ENCODE measurements at regions not wholly inside any gene's neighbourhood (a gene's known extent, or its start where the extent isn't known, plus 50 kb on each side); places are given as distances from the start of the nearest gene placed in this dataset.

DNA sequence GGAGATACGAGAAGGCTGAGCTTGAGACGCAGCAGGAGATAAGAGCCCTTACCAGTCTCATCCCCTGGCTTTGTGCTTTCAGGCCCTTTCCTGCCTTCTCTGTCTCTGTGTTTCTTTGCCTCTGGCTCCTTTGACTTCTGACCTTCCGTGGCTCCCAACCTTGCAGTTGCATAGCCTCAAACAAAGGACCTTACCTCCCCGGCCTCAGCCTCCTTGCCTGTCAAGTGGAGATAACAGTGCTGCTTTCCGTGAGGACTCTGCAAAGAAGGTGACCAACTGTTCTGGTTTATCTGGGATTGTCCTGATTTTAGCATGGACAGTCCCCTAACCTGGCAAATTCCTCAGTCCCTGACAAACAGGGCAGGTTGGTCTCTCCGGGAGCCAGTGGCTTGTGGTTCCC, 287.8 kb upstream of the MVB12B start:
- in situ Hi-C loops (cut with MboI; ENCODE audit: low pct_unique_long_range_greater_than_20kb, low sequenced_read_pairs, unreplicated experiment), result no loop called here
- TF ChIP-seq, protein P1, sequence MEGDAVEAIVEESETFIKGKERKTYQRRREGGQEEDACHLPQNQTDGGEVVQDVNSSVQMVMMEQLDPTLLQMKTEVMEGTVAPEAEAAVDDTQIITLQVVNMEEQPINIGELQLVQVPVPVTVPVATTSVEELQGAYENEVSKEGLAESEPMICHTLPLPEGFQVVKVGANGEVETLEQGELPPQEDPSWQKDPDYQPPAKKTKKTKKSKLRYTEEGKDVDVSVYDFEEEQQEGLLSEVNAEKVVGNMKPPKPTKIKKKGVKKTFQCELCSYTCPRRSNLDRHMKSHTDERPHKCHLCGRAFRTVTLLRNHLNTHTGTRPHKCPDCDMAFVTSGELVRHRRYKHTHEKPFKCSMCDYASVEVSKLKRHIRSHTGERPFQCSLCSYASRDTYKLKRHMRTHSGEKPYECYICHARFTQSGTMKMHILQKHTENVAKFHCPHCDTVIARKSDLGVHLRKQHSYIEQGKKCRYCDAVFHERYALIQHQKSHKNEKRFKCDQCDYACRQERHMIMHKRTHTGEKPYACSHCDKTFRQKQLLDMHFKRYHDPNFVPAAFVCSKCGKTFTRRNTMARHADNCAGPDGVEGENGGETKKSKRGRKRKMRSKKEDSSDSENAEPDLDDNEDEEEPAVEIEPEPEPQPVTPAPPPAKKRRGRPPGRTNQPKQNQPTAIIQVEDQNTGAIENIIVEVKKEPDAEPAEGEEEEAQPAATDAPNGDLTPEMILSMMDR (IDR thresholded peaks at IDR 0.05; ENCODE audit: extremely low read depth, insufficient read depth, missing control alignments), result no peak
- DNase-seq (ENCODE audit: low spot score), result no peak

DNA sequence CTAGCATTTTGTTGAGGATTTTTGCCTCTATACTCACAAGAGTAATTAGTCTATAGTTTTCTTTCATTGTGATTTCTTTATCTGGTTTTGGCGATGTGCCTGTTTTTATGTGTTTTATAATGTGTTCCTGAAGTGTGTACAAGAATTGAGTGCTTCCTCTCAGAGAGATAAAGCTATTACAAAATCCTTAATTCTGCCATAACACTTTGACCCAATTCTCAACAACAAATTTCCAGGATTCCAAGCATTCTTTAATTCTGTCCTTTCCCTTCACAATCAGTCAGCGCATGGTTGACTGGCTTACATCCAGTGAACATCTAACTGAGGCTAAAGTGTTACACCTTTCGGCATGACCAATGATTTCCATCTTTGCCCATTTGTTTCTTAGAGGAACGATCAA, 282.9 kb upstream of the MVB12B start:
- TF ChIP-seq, protein P1 (IDR thresholded peaks at IDR 0.05; ENCODE audit: extremely low read depth, insufficient read depth, missing control alignments), result no peak
- in situ Hi-C loops (cut with MboI; ENCODE audit: low pct_unique_long_range_greater_than_20kb, low sequenced_read_pairs, unreplicated experiment), result no loop called here
- no peak for DNase-seq (ENCODE audit: low spot score)

DNA sequence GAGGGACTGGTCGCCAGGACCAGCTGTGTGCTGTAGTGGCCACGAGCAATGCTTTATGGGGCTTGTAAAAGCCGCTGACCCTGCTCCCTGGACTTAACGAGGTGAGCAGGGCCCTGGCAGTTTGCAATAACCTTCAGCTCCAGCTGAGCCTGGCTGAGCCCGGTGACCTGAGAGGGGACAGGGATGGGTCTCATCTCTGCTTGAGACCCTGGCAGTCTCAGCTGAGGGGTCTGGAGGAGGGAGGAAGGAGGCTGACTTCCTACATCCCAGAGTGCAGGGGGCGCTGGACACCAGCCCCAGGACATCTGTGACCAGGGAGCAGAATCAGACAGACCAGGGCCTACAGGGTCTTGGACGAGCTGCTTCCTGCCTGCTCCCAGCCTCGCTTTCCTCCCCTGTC, 277.5 kb upstream of the MVB12B start:
- in situ Hi-C loops (cut with MboI; ENCODE audit: low pct_unique_long_range_greater_than_20kb, low sequenced_read_pairs, unreplicated experiment), result no loop called here
- TF ChIP-seq, protein P1 (IDR thresholded peaks at IDR 0.05; ENCODE audit: extremely low read depth, insufficient read depth, missing control alignments), result no peak
- DNase-seq (ENCODE audit: low spot score), result no peak

DNA sequence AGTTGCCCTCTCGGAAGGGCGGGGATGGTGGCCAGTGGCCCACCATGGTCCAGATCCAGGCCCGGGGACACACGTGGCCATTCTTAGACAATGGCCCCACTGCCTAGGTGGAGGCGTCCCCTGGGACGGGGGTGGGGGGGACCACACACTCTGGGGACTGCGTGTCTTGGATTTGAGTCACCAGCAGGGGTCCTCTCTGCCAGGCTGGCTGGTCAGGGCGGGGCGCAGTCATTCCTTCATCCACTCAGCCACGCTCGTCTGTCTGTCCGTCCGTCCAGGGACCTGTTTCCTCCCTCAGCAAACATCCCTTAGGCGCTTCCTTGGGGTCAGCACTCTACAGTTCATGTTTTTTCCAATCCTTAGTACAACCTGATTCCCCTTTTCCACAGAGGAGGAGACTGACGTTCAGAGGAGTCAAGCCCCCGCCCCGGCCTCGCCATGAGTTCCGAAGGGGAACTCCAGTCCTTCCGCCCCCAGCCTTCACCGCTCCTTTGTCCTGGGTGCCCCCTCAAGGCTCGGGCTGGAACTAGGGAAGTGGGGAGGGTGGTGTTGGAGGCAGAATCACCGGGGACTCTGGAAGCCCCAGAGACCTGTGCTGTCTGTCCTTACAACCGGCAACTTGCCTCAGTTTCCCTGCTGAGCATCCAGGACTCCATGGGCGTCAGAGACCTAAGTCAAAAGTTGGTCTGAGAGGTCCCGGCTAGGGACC, 276.6 kb upstream of the MVB12B start:
- in situ Hi-C loops (cut with MboI; ENCODE audit: low pct_unique_long_range_greater_than_20kb, low sequenced_read_pairs, unreplicated experiment), result no loop called here
- DNase-seq (ENCODE audit: low spot score), result no peak
- TF ChIP-seq, protein P1 (IDR thresholded peaks at IDR 0.05; ENCODE audit: extremely low read depth, insufficient read depth, missing control alignments), result no peak

DNA sequence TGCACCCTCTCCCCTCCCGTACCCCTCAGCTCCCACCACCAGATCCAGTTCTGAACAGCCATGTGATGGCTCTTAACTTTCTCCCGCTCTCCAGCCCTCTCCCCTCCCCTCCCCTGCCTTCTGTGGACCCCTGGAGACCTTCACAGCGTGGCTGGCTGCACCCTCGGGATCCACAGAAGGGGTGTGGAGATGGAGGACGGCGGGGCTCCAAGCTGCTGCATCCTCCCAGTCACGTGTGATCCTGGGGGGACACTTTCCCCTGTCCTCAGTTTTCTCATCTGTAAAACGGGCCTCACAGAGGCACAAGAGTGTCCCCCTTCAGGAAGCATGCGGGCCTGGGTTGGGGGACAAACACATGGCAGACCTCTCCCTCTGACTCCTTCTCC, 276.0 kb upstream of the MVB12B start:
- no peak for DNase-seq (ENCODE audit: low spot score)
- in situ Hi-C loops (cut with MboI; ENCODE audit: low pct_unique_long_range_greater_than_20kb, low sequenced_read_pairs, unreplicated experiment), result no loop called here
- TF ChIP-seq, protein P1 (IDR thresholded peaks at IDR 0.05; ENCODE audit: extremely low read depth, insufficient read depth, missing control alignments), result no peak

DNA sequence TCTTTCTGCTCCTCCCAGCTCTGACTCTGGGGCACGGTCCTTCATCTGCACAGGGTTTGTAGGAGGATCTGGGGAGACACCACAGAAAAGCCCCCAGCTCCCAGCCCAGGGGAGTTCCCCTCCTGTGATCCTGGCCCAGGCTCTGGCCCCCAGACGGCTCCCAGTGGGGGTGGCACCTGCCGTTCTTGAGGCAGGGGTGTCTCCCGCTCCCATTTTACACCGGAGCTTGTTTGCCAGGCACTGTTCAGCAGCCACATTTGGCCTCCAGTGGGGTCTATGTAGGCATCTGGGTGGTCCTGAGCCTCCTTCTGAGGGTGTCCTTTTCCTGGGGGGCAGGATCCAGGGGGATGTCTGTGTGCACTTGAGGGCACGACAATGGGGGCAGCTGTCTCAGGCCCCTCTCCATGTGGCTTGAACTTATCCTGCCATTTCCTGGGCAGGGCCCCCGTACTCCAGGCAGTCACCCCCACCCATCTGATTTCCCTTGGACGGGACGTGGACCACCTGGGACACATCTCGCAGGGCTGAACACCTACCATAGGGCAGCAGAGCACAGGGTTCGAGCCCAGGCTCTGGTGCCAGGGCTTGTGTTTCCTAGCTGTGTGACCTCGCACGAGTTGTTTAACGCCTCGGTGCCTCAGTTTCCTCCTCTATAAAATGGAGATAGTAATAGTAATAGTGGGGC, 275.0 kb upstream of the MVB12B start:
- in situ Hi-C loops (cut with MboI; ENCODE audit: low pct_unique_long_range_greater_than_20kb, low sequenced_read_pairs, unreplicated experiment), result no loop called here
- TF ChIP-seq, protein P1 (IDR thresholded peaks at IDR 0.05; ENCODE audit: extremely low read depth, insufficient read depth, missing control alignments), result no peak
- no peak for DNase-seq (ENCODE audit: low spot score)
